ENCODE measurements at regions not wholly inside any gene's neighbourhood (a gene's known extent, or its start where the extent isn't known, plus 50 kb on each side); places are given as distances from the start of the nearest gene placed in this dataset.

DNA sequence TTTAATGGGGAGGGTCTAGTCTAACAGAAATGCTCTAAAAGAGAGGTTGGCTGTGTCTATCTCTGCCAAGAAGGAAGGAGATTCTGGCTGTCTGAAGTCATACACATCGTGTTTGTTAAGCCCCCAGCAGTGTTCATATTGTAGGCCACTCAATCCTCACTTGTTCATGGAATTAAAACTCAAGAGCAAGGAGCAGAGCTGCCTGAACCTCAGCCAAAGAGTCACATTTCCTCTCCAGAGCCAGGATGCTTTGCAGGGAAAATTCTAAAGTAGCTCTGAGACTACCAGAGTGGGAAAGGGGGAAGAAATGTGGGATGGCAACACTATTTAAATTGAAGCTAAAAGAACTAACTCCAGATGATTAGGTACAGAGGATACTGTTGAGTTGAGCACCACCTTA, 190.7 kb upstream of the CXCR4 start:
- Histone ChIP-seq H3K4me3 (ENCODE audit: low read depth, low read length, poor library complexity, severe bottlenecking) (no peak overlapping the region), H4K20me1 (ENCODE audit: insufficient read depth, low read length) (no peaks in the 10 kb centered on the region), H3K9ac (ENCODE audit: low read length) (no peak overlapping the region), H3K27ac (ENCODE audit: low read depth, low read length, poor library complexity, severe bottlenecking) (no peak overlapping the region), H3K4me1 (ENCODE audit: insufficient read depth, low read length, severe bottlenecking) (peaks cover 29% of the 10 kb centered on the region), H3K9me3 (ENCODE audit: low read length) (no peaks in the 10 kb centered on the region), H3F3A (ENCODE audit: insufficient read depth, low read length) (0 out of 2 replicates have a peak, but pooled peaks cover 3% of the 10 kb centered on the region), H2AFZ (ENCODE audit: low read length) (no peak overlapping the region), H3K36me3 (ENCODE audit: insufficient read depth, low read length) (no peaks in the 10 kb centered on the region), H3K27me3 (ENCODE audit: insufficient read depth, low read length) (no peaks in the 10 kb centered on the region), H3K79me2 (ENCODE audit: insufficient read depth, low read length) (no peaks in the 10 kb centered on the region), H3K4me2 (ENCODE audit: low read length) (no peak overlapping the region), H3K9me2 (ENCODE audit: low read depth, low read length) (no peaks in the 10 kb centered on the region)
- TF ChIP-seq EZH2 (IDR thresholded peaks at IDR 0.05; ENCODE audit: borderline replicate concordance, low read length) = no peak
- TF ChIP-seq CTCF (IDR thresholded peaks at IDR 0.05; ENCODE audit: low read length) = no peak

GRCh38 chr2:136306836-136307235, 188.9 kb upstream of the CXCR4 start:
- Histone ChIP-seq H3K9me2 (ENCODE audit: low read depth, low read length) (no peaks in the 10 kb centered on the region), H2AFZ (ENCODE audit: low read length) (no peak overlapping the region), H3K9me3 (ENCODE audit: low read length) (no peaks in the 10 kb centered on the region), H3K27me3 (ENCODE audit: insufficient read depth, low read length) (no peaks in the 10 kb centered on the region), H4K20me1 (ENCODE audit: insufficient read depth, low read length) (no peaks in the 10 kb centered on the region), H3F3A (ENCODE audit: insufficient read depth, low read length) (0 out of 2 replicates have a peak, but pooled peaks cover 3% of the 10 kb centered on the region), H3K36me3 (ENCODE audit: insufficient read depth, low read length) (no peaks in the 10 kb centered on the region), H3K4me3 (ENCODE audit: low read depth, low read length, poor library complexity, severe bottlenecking) (no peak overlapping the region), H3K4me1 (ENCODE audit: insufficient read depth, low read length, severe bottlenecking) (peaks cover 29% of the 10 kb centered on the region), H3K79me2 (ENCODE audit: insufficient read depth, low read length) (no peaks in the 10 kb centered on the region), H3K9ac (ENCODE audit: low read length) (no peak overlapping the region), H3K4me2 (ENCODE audit: low read length) (no peak overlapping the region), H3K27ac (ENCODE audit: low read depth, low read length, poor library complexity, severe bottlenecking) (no peak overlapping the region)
- TF ChIP-seq CTCF (IDR thresholded peaks at IDR 0.05; ENCODE audit: low read length) = no peak
- TF ChIP-seq EZH2 (IDR thresholded peaks at IDR 0.05; ENCODE audit: borderline replicate concordance, low read length) = no peak

GRCh38 chr2:136305517-136306192, 187.7 kb upstream of the CXCR4 start:
- H4K20me1 ChIP-seq (ENCODE audit: insufficient read depth, low read length) = no peaks in the 10 kb centered on the region
- no peaks in the 10 kb centered on the region for H3K79me2 ChIP-seq (ENCODE audit: insufficient read depth, low read length)
- H3K36me3 ChIP-seq (ENCODE audit: insufficient read depth, low read length) = no peaks in the 10 kb centered on the region
- H3K4me2 ChIP-seq (ENCODE audit: low read length) = no peak overlapping the region
- TF ChIP-seq EZH2 (IDR thresholded peaks at IDR 0.05; ENCODE audit: borderline replicate concordance, low read length) = no peak
- no peak for TF ChIP-seq CTCF (IDR thresholded peaks at IDR 0.05; ENCODE audit: low read length)
- 0 out of 2 replicates have a peak, but pooled peaks cover 3% of the 10 kb centered on the region for H3F3A ChIP-seq (ENCODE audit: insufficient read depth, low read length)
- peak overlapping the region; percentile 28 for H3K27ac ChIP-seq (ENCODE audit: low read depth, low read length, poor library complexity, severe bottlenecking)
- H3K9me3 ChIP-seq (ENCODE audit: low read length) = no peaks in the 10 kb centered on the region
- H3K4me1 ChIP-seq (ENCODE audit: insufficient read depth, low read length, severe bottlenecking) = peaks cover 21% of the 10 kb centered on the region
- H2AFZ ChIP-seq (ENCODE audit: low read length) = peak overlapping the region; percentile 50; the same call in 1 of the 2 replicates
- H3K4me3 ChIP-seq (ENCODE audit: low read depth, low read length, poor library complexity, severe bottlenecking) = no peak overlapping the region
- H3K9me2 ChIP-seq (ENCODE audit: low read depth, low read length) = no peaks in the 10 kb centered on the region
- H3K27me3 ChIP-seq (ENCODE audit: insufficient read depth, low read length) = no peaks in the 10 kb centered on the region
- H3K9ac ChIP-seq (ENCODE audit: low read length) = no peak overlapping the region
